Esophagus muscularis mucosa (tissue), 3 donors: ENCODE measurements at regions not wholly inside any gene's neighbourhood (a gene's known extent, or its start where the extent isn't known, plus 50 kb on each side); places are given as distances from the start of the nearest gene placed in this dataset.

Experiments
- CTCF ChIP-seq, 3 experiments: fragments of 200-600 bp in 2 of 3; fragments of 450-650 bp in 1 of 3; sonication (generic) in 2 of 3; IDR thresholded peaks; one replicate each; pipeline ENCODE4 v1.5.1; 2017 to 2019; ENCODE audit warnings: antibody characterized with exemption in 3 of 3, mild to moderate bottlenecking in 2 of 3, moderate library complexity in 1 of 3
- POLR2A ChIP-seq: fragments of 450-650 bp; IDR thresholded peaks from one replicate; pipeline ENCODE4 v1.6.1; 2017; ENCODE audit warnings: antibody characterized with exemption, moderate library complexity, mild to moderate bottlenecking, low read depth

DNA sequence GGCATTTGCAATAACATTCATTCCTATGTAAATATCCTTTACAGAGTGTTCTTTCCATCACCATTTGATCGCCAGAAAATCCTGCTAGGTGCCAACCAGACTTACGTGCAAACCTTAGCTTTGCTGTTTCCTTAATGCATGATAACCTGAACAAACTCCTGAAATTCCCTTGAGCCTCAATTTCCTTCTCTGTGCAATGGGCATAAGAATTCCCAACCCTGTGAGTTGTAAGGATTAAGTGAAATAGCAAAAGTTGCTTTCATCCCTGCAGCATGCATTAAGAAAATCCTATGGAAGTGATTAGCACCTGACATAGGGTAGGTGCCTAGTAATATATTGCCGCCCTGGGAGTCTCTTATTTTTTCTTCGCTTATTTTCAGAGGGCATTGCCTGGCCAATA lies 272.7 kb downstream of the MAF start:
- TF ChIP-seq CTCF (IDR thresholded peaks at IDR 0.05) = no peak
- no peak for TF ChIP-seq POLR2A
